Ascending aorta (tissue), 2 donors: ENCODE measurements at regions not wholly inside any gene's neighbourhood (a gene's known extent, or its start where the extent isn't known, plus 50 kb on each side); places are given as distances from the start of the nearest gene placed in this dataset.
"Not testable (repeated sequence)": the region's sequence is repeated elsewhere in the genome, so short reads cannot be mapped to it uniquely, and the experiment has no call there.

Source experiments
- DNase-seq, 2 donors: peaks; one replicate each; pipeline ENCODE4 v3.0.0-alpha.2; 2019; ENCODE audit warnings: low spot score in 2 of 2
- H3K27ac ChIP-seq, 2 donors: fragments of 200-600 bp; sonication (generic); one replicate each; pipeline ENCODE4 v1.5.1; 2016 to 2017; ENCODE audit warnings: mild to moderate bottlenecking in 1 of 2
- H3K27me3 ChIP-seq: fragments of 200-600 bp; sonication (generic); one replicate; pipeline ENCODE4 v1.5.1; 2017
- H3K36me3 ChIP-seq, 2 donors: fragments of 200-600 bp; sonication (generic); one replicate each; pipeline ENCODE4 v1.5.1; 2016
- H3K4me1 ChIP-seq, 2 donors: fragments of 200-600 bp; sonication (generic); one replicate each; pipeline ENCODE4 v1.5.1; 2016 to 2017; ENCODE audit warnings: mild to moderate bottlenecking in 1 of 2
- H3K4me3 ChIP-seq, 2 donors: fragments of 200-600 bp; sonication (generic); one replicate each; pipeline ENCODE4 v1.5.1; 2016 to 2017; ENCODE audit warnings: mild to moderate bottlenecking in 1 of 2
- H3K9me3 ChIP-seq, 2 donors: fragments of 200-600 bp; sonication (generic); one replicate each; pipeline ENCODE4 v1.5.1; 2016
- CTCF ChIP-seq, 3 experiments: fragments of 200-600 bp in 2 of 3; fragments of 450-650 bp in 1 of 3; sonication (generic) in 2 of 3; IDR thresholded peaks; one replicate each; pipeline ENCODE4 v1.5.1; 2016 to 2019; ENCODE audit warnings: antibody characterized with exemption in 3 of 3, mild to moderate bottlenecking in 1 of 3, moderate library complexity in 1 of 3
- intact Hi-C: fragments of 100-400 bp; cut with DNase I; formaldehyde crosslinking; loops from one replicate; pipeline ENCODE4 v1.15.1; 2023

- peak overlapping the region in 1 of 2 donors; percentile 21 for H3K27ac ChIP-seq
- H3K36me3 ChIP-seq = no peaks in the 10 kb centered on the region
- intact Hi-C loops = no loop called here
- H3K27me3 ChIP-seq = no peaks in the 10 kb centered on the region
- no peak for DNase-seq
- H3K4me1 ChIP-seq = peaks cover 0 to 15% of the 10 kb centered on the region in 2 donors
- no peak overlapping the region for H3K4me3 ChIP-seq
- H3K9me3 ChIP-seq = no peaks in the 10 kb centered on the region
- TF ChIP-seq CTCF (IDR thresholded peaks at IDR 0.05) = no peak
Measured at GRCh38 chr2:54038835-54039234, 68.0 kb upstream of the PSME4 start.

- intact Hi-C loops, H3K36me3 ChIP-seq, H3K27ac ChIP-seq, DNase-seq, H3K9me3 ChIP-seq, H3K4me3 ChIP-seq, H3K27me3 ChIP-seq, H3K4me1 ChIP-seq: not testable (repeated sequence)
Measured at GRCh38 chr2:54031288-54031687, 60.5 kb upstream of the PSME4 start.

- H3K27ac ChIP-seq = no peak overlapping the region
- H3K4me3 ChIP-seq = no peak overlapping the region
- intact Hi-C loops = no loop called here
- no peak for TF ChIP-seq CTCF (IDR thresholded peaks at IDR 0.05)
- no peak for DNase-seq
- no peaks in the 10 kb centered on the region for H3K36me3 ChIP-seq
- no peaks in the 10 kb centered on the region for H3K4me1 ChIP-seq
- H3K9me3 ChIP-seq = no peaks in the 10 kb centered on the region
- H3K27me3 ChIP-seq = no peaks in the 10 kb centered on the region
Measured at GRCh38 chr2:54030806-54031205, 60.0 kb upstream of the PSME4 start.

GRCh38 chr2:54030396-54030741 is 59.6 kb upstream of the PSME4 start:
- no peaks in the 10 kb centered on the region for H3K27me3 ChIP-seq
- no peaks in the 10 kb centered on the region for H3K9me3 ChIP-seq
- TF ChIP-seq CTCF (IDR thresholded peaks at IDR 0.05) = no peak
- H3K36me3 ChIP-seq = no peaks in the 10 kb centered on the region
- no peak for DNase-seq
- intact Hi-C loops = no loop called here
- H3K4me1 ChIP-seq = no peaks in the 10 kb centered on the region
- no peak overlapping the region for H3K27ac ChIP-seq
- no peak overlapping the region for H3K4me3 ChIP-seq

- Histone ChIP-seq H3K27me3 (no peaks in the 10 kb centered on the region), H3K9me3 (no peaks in the 10 kb centered on the region), H3K36me3 (no peaks in the 10 kb centered on the region), H3K4me1 (no peaks in the 10 kb centered on the region), H3K27ac (no peak overlapping the region), H3K4me3 (no peak overlapping the region)
- no peak for DNase-seq
- no peak for TF ChIP-seq CTCF (IDR thresholded peaks at IDR 0.05)
- intact Hi-C loops = no loop called here
Measured at GRCh38 chr2:54029721-54030395, 59.1 kb upstream of the PSME4 start.

- H3K27me3 ChIP-seq, H3K4me3 ChIP-seq, intact Hi-C loops, H3K27ac ChIP-seq, H3K4me1 ChIP-seq, H3K9me3 ChIP-seq, H3K36me3 ChIP-seq, DNase-seq: not testable (repeated sequence)
Measured at GRCh38 chr2:54025463-54026075, 54.8 kb upstream of the PSME4 start.

GRCh38 chr2:54024576-54024975 is 53.8 kb upstream of the PSME4 start:
- no peaks in the 10 kb centered on the region for H3K4me1 ChIP-seq
- no peak overlapping the region for H3K27ac ChIP-seq
- no peaks in the 10 kb centered on the region for H3K36me3 ChIP-seq
- TF ChIP-seq CTCF (IDR thresholded peaks at IDR 0.05) = no peak
- H3K4me3 ChIP-seq = no peak overlapping the region
- no peaks in the 10 kb centered on the region for H3K27me3 ChIP-seq
- DNase-seq = no peak
- intact Hi-C loops = no loop called here
- H3K9me3 ChIP-seq = no peaks in the 10 kb centered on the region
